ENCODE measurements at regions not wholly inside any gene's neighbourhood (a gene's known extent, or its start where the extent isn't known, plus 50 kb on each side); places are given as distances from the start of the nearest gene placed in this dataset.
"Not testable (repeated sequence)": the region's sequence is repeated elsewhere in the genome, so short reads cannot be mapped to it uniquely, and the experiment has no call there.

DNA sequence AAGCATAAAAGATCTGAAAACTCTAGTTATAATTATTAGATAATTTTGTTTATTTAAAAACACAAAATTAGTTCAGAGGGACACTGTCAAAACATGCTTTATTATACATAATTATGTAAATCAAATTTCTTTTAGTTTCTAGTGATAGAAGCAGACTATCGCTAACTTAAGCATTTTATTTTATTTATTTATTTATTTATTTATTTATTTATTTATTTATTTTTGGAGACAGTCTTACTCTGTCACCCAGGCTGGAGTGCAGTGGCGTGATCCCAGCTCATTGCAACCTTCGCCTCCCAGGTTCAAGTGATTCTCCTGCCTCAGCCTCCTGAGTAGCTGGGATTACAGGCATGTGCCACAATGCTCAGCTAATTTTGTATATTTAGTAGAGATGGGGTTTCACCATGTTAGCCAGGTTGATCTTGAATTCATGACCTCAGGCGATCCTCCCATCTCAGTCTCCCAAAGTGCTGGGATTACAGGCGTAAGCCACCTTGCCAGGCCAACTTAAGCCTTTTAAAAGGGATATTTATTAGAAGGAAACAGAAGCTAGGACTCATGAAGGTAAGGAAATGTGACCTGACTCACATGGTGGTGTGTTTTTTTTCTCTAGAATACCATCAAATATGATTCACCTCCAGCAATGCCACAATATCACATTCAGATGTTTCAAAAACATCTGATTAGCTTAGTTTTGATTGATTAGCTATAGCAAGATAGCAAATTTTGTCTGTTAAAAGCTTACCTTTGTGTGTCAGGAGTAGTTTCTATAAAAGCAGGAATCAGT, 1357.4 kb upstream of the ADGRL4 start:
- no peak for DNase-seq

GRCh38 chr1:80359666-80360065, 1353.1 kb upstream of the ADGRL4 start:
- no peak for DNase-seq

- no peak for DNase-seq
These were observed 1342.7 kb upstream of the ADGRL4 start for GRCh38 chr1:80349218-80349617.

DNA sequence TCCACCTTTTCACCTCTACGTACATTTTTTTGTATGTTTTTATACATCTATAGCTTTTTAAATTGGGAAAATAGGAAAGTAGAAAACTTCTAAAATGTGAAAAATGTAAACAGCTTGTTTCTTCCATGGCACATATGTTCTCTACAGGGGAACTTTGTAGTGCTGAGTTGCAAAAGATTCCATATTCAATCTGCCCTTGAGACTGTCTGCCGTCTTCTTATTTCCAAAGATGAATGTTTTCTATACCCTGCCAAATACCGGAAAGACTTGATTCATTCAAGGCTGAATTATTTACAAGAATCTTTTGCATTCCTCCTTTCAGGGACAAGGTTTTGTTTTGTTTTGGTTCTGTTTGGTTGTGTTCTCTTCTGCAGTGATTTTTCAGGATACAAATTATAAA, 1334.5 kb upstream of the ADGRL4 start:
- no peak for DNase-seq

GRCh38 chr1:80318108-80318507, 1311.6 kb upstream of the ADGRL4 start:
- DNase-seq = no peak

DNA sequence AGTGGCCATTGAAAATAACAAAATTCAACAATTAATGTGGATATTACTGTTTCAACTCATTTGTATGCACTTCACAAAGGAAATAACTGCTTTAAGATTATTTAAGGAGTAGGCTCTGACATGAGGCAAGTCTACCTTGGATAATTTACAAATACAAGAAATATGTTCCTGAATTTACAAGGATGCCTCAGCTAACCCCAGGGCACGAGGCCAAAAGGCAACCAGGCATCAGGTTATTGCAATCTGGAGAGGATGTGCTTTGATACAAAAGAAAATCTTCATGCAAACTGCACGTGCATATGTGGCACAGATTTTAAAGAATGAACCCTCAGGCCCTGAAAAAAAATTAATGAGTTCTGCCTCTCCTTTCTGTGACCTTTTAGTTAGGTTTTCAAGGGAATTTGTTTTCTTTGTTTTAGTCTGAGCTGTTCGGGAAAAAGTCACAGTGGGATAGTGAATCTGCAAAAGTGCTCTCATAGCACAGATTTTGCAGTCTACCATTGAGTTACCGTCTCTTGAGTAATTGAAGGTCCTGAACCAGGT, 1304.2 kb upstream of the ADGRL4 start:
- no peak for DNase-seq

DNA sequence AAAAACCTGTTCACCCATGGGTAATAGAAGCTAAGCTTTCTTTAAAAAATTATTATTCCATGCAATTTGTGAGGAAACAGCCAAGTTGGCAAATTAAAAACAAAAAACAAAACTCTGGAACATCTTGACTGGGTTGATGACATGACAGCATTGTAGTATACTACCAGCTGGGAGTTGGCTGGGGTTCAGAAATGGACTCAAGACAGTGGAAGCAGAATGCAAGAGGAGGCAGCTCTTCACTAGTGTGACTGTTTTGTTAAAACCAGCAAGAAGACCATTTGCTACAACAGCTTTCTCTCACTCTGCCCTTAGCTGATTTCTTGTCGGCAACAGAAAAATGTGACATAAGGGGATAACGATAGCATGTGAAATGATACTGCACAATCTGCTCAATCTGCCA, 1298.9 kb upstream of the ADGRL4 start:
- DNase-seq = no peak

GRCh38 chr1:80293818-80294217, 1287.3 kb upstream of the ADGRL4 start:
- no peak for DNase-seq

GRCh38 chr1:80288750-80289149, 1282.2 kb upstream of the ADGRL4 start:
- DNase-seq = not testable (repeated sequence)

GRCh38 chr1:80282536-80282935, 1276.0 kb upstream of the ADGRL4 start:
- DNase-seq = no peak

GRCh38 chr1:80278936-80279335, 1272.4 kb upstream of the ADGRL4 start:
- DNase-seq = no peak

DNA sequence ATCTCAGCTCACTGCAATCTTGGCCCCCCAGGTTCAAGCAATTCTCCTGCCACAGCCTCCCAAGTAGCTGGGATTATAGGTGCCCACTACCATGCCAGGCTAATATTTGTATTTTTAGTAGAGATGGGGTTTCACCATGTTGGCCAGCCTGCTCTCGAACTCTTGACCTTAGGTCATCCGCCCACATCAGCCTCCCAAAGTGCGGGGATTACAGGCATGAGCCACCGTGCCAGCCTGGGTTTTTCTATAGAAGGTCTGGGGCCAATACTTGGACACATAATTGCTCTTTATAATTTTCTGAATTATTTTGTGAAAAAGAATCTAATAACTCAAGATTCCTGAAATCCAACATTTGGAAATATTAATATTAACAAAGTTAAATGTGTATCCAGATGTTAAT, 1267.7 kb upstream of the ADGRL4 start:
- DNase-seq = no peak

DNA sequence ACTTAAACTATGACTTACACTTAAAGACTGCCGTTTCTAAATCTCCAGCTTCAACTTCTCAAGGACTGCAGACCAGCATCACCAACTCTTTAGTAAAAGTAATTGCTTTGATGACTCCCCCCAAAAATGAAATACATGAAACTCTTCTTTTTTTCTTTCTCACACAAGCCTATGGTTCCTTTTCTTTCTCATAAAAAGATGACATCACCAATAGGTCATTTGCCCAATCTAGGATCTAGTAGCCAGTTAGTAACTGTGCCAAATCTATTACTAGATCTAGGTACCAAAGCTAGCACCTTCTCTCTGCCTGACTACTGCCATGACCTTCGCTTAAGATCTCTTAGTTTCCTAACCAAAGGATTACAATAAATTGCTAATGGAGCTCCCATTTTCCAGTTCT, 1266.0 kb upstream of the ADGRL4 start:
- no peak for DNase-seq

- DNase-seq = no peak
These were observed 1252.1 kb upstream of the ADGRL4 start for GRCh38 chr1:80258659-80259058.

DNA sequence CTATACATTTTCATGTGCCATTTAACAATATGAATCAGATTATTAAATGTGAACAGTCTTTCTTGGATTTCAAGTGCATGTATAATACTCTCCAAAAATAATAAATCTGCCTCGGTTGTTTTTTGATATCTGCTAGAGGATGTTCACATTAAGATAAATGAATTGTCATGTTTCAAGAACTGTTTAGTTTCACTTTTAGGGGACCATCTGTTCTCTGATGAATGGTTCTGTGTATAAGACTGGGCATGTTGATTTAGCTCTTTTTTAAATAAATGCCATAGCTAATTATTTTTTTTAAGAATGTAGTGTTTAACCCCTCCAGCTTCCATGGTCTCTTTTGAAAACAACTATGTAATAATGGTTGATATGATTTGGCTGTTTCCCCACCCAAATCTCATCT, 1245.1 kb upstream of the ADGRL4 start:
- no peak for DNase-seq

GRCh38 chr1:80251171-80251570, 1244.6 kb upstream of the ADGRL4 start:
- no peak for DNase-seq

DNA sequence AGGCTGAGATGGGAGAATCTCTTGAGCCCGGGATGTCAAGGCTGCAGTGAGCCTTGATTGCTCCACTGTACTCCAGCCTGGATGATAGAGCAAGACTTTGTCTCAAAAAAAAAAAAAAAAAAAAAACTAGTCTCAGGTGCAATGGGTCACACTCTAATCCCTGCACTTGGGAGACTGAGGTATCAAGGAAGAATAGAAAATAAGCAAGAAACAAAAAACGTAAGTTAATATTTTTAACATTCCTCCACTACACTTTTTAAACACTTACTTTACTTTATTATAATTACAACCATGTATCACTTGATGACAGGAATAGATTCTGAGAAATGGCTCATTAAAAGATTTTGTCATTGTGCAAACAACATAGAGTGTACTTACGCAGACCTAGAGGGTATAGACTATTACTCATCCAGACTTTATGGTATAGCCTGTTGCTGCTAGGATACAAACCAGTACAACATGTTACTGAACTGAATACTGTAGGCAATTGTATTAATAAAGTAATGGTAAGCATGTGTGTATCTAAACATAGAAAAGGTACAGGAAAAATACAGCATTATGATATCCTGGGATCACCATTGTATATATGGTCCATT, 1244.1 kb upstream of the ADGRL4 start:
- DNase-seq = no peak

DNA sequence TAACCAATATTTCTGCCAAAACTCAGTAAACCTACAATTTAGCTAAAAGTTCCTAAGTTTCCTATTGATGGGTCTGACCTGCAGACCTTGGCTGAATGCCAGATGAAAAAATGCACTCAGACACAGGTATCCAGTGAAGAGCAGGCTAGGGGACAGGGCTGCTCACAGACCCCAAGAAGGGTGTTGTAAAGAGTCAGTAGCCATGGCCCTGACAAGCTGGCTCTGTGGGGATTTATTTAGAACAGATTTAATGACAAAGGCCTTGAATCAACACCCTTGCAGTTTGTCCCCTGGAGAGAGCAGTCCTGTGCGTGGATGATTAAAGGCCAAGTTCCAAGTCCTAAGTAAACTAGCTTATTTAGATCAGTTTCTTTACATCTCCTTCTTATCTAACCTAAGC, 1243.2 kb upstream of the ADGRL4 start:
- no peak for DNase-seq

GRCh38 chr1:80248886-80249285, 1242.4 kb upstream of the ADGRL4 start:
- no peak for DNase-seq

DNA sequence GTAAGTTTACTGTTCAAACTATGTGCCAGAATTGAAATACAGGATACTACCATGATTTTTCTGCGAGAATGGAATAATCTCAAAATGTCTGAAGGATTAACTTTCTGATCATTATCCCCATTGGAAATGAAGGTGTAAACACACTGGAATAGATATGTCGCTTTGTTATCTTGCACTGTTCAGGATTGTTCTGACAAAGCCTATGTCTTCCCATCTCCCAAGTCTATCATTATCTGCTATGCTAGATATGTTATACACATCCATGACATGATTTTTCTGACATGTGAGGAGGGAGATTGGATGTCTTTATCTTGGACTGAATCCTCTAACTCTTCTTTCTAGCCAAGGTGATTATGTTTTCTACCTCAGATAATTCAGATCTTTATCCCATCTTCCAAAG, 1239.3 kb upstream of the ADGRL4 start:
- DNase-seq = no peak

DNA sequence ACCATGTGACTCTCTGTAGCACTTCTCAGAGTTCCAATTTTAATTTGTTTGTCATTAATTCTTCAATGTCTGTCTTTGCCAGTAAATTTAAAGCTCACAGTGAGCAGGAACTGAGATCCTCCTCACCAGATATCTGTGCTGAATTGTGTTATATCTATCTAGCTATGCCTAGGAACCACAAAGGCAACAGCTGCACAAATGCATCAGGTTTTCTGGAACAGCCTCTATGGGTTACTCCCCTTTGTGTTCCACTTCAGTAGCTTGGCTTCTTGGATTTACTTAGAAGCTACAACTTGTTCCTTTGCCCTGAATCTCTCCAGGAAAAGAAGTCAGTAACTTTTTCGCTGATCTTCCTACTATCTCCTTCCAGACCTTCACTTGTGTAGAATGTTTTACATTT, 1237.8 kb upstream of the ADGRL4 start:
- no peak for DNase-seq

DNA sequence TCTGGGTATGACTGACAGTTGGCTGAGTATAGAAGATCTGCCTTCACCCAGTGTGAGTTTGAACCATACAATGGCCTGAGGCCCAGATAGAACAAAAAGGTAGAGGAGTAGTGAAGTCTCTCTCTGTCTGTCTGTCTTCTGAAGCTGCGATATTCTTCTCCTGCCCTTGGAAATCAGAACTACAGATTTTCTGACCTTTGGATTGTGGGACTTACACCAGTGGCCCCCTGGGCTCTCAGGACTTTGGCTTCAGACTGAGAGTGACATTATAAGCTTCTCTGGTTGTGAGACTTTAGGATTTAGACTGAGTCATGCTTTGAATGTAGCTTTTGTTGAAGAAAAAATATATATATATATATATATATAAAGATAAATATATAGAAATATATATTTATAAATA, 1235.0 kb upstream of the ADGRL4 start:
- DNase-seq = no peak

GRCh38 chr1:80225510-80225909, 1219.0 kb upstream of the ADGRL4 start:
- DNase-seq = no peak

GRCh38 chr1:80221319-80221718, 1214.8 kb upstream of the ADGRL4 start:
- DNase-seq = no peak

- no peak for DNase-seq
These were observed 1211.6 kb upstream of the ADGRL4 start for GRCh38 chr1:80218112-80218511.

Data from CD4-positive, alpha-beta T cell treated with Interleukin-15 for 1 hour (primary cell).